ENCODE measurements at regions not wholly inside any gene's neighbourhood (a gene's known extent, or its start where the extent isn't known, plus 50 kb on each side); places are given as distances from the start of the nearest gene placed in this dataset.

DNA sequence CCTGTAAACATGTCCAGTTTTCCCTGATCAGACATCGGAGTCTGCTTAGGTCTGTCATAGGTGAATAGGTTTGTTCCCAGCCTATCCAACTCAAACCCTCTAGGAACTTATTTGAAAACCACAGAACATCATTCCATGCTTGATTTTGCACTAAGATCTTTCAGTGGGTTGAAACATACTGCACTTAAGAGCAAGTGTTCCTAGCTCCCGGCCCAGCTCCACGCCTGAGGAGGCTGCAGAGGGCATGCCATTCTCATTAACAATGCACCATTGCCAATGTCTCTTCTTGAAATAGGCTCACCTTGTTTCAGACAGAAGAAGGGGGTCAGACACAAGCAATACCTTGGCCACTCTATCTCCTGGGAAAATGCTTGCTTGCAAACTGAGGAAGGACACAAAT lies 78.0 kb upstream of the EGR2 start:
- TF ChIP-seq CTCF (IDR thresholded peaks at IDR 0.05) (no peak), SIN3A (IDR thresholded peaks at IDR 0.05; ENCODE audit: borderline replicate concordance, insufficient read depth, low read depth, low read length) (no peak)
